ENCODE measurements at regions not wholly inside any gene's neighbourhood (a gene's known extent, or its start where the extent isn't known, plus 50 kb on each side); places are given as distances from the start of the nearest gene placed in this dataset.
"Not testable (repeated sequence)": the region's sequence is repeated elsewhere in the genome, so short reads cannot be mapped to it uniquely, and the experiment has no call there.

DNA sequence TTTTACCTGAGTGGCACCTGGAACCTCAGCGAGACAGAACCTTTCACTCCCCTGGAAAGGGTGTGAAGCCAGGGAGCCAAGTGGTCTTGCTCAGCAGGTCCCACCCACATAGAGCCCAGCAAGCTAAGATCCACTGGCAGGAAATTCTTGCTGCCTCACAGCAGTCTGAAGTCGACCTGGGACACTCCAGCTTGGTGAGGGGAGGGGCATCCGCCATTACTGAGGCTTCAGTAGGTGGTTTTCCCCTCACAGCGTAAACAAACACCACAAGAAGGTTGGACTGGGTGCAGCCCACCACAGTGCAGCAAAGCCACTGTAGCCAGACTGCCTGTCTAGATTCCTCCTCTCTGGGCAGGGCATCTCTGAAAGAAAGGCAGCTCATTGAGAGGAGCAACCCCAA lies 134.7 kb upstream of the RSPO3 start:
- no peak overlapping the region for H3K4me3 ChIP-seq (ENCODE audit: low read length)
- TF ChIP-seq, protein P1, sequence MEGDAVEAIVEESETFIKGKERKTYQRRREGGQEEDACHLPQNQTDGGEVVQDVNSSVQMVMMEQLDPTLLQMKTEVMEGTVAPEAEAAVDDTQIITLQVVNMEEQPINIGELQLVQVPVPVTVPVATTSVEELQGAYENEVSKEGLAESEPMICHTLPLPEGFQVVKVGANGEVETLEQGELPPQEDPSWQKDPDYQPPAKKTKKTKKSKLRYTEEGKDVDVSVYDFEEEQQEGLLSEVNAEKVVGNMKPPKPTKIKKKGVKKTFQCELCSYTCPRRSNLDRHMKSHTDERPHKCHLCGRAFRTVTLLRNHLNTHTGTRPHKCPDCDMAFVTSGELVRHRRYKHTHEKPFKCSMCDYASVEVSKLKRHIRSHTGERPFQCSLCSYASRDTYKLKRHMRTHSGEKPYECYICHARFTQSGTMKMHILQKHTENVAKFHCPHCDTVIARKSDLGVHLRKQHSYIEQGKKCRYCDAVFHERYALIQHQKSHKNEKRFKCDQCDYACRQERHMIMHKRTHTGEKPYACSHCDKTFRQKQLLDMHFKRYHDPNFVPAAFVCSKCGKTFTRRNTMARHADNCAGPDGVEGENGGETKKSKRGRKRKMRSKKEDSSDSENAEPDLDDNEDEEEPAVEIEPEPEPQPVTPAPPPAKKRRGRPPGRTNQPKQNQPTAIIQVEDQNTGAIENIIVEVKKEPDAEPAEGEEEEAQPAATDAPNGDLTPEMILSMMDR (conservative IDR thresholded peaks at IDR 0.05; ENCODE audit: low read depth, low read length): no peak
- no peak for DNase-seq (ENCODE audit: low read depth)

DNA sequence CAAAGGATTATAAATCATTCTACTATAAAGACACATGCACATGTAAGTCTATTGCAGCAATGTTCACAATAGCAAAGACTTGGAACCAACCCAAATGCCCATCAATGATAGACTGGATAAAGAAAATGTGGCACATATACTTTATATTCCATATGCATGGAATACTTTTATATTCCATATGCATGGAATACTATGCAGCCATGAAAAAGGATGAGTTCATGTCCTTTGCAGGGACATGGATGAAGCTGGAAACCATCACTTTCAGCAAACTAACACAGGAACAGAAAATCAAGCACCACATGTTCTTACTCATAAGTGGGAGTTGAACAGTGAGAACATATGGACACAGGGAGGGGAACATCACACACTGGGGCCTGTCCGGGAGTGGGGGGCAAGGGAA lies 130.3 kb upstream of the RSPO3 start:
- not testable (repeated sequence) for H3K4me3 ChIP-seq (ENCODE audit: low read length); DNase-seq (ENCODE audit: low read depth)

DNA sequence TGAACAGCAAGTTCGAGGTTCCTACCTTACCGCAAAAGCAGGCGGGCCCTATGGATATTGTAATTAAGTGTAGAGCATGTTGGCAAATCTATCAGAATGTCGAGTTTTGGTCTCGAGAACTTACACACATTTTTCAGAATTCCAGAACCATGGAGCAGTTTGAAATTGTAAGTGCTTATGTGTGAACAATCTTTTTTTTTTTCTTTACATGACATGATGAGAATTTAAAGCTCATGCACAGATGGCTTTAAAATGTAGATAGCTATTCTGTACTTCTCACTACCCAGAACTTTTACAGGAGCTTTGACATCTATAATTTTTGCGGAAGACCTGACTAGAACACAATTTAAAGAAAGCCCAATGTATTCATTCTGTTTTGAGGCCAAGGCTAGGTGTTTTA lies 117.8 kb upstream of the RSPO3 start:
- TF ChIP-seq, protein P1 (conservative IDR thresholded peaks at IDR 0.05; ENCODE audit: low read depth, low read length): no peak
- H3K4me3 ChIP-seq (ENCODE audit: low read length): no peak overlapping the region
- no peak for DNase-seq (ENCODE audit: low read depth)

DNA sequence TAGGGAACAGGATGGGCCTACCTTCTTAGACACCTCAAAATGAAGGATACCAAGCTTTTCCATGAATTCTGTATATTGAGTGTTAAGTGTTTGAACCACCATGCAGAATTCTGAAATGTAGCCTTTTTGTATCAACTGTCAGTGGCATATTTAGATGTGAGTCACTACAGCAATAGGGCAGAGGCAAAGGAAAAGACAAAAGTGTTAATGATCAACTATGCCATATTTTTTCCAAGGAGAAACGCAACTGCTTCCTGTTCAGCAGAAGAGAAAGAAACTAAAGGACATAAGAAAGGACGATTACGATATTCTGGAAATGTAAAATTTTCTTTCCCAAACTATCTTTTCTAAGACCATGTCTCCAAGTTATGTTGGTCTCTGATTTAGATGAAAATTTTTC lies 104.6 kb upstream of the RSPO3 start:
- TF ChIP-seq, protein P1 (conservative IDR thresholded peaks at IDR 0.05; ENCODE audit: low read depth, low read length): no peak
- H3K4me3 ChIP-seq (ENCODE audit: low read length): no peak overlapping the region
- DNase-seq (ENCODE audit: low read depth): no peak

DNA sequence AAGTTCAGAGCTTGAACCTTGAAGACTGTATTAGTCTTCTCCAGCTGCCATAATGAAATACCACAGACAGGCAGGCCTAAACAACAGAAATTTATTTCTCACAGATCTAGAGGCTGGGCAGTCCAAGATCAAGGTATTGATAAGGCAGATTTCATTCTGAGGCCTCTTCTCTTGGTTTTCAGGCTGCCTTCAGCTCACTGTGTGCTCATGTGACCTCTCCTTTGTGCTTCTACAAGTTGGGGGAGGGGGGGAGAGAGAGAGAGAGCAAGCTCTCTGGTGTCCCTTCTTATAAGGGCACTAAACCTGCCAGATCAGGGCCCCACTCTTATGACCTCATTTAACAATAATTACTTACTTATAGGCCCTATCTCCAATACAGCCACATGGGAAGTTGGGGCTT lies 102.6 kb upstream of the RSPO3 start:
- TF ChIP-seq, protein P1 (conservative IDR thresholded peaks at IDR 0.05; ENCODE audit: low read depth, low read length): no peak
- no peak overlapping the region for H3K4me3 ChIP-seq (ENCODE audit: low read length)
- no peak for DNase-seq (ENCODE audit: low read depth)

DNA sequence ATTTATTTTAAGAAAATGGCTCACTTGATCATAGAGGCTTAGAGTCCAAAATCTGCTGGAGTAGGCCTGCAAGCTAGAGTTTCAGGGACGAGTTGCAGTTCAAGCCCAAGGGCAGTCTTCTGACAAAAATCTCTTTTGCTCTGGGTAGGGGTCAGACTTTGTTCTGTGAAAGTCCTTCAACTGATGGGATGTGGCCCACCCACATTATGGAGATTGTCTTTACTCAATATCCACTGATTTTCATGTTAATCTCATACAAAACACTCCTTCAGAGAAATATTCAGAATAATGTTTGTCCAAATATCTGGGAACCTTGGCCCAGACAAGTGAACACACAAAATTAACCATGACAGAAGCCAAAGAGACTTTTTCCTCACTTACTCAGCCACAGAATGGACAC lies 98.6 kb upstream of the RSPO3 start:
- TF ChIP-seq, protein P1 (conservative IDR thresholded peaks at IDR 0.05; ENCODE audit: low read depth, low read length): no peak
- H3K4me3 ChIP-seq (ENCODE audit: low read length): no peak overlapping the region
- DNase-seq (ENCODE audit: low read depth): no peak

DNA sequence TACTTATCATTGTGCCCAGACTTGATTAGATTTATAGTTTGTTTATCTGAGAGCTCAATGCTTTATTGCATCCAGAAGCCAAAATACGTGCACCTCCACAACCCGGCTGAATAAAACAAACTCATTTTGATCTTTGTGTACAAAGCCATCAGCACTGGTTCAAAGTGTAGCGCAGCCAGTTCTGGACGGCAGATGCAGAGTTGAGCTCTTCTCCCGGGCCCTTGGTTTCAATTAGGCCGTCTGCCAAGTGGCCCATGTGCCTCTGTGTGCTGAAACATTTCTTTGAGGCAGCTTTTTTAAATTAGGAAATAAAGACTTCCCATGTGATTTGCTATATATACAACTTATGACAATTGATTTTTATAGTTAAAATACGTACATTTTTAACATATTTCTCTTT lies 96.2 kb upstream of the RSPO3 start:
- DNase-seq (ENCODE audit: low read depth): no peak
- no peak overlapping the region for H3K4me3 ChIP-seq (ENCODE audit: low read length)
- TF ChIP-seq, protein P1 (conservative IDR thresholded peaks at IDR 0.05; ENCODE audit: low read depth, low read length): no peak
